HG02938 (cell line): ENCODE measurements at regions not wholly inside any gene's neighbourhood (a gene's known extent, or its start where the extent isn't known, plus 50 kb on each side); places are given as distances from the start of the nearest gene placed in this dataset.

Source experiments
- ATAC-seq: cut with Tn5 transposase; IDR thresholded peaks from one replicate; pipeline ENCODE4 v1.9.1; 2021; ENCODE audit warnings: mild to moderate bottlenecking, moderate library complexity; ENCODE audit not compliant: unreplicated experiment

DNA sequence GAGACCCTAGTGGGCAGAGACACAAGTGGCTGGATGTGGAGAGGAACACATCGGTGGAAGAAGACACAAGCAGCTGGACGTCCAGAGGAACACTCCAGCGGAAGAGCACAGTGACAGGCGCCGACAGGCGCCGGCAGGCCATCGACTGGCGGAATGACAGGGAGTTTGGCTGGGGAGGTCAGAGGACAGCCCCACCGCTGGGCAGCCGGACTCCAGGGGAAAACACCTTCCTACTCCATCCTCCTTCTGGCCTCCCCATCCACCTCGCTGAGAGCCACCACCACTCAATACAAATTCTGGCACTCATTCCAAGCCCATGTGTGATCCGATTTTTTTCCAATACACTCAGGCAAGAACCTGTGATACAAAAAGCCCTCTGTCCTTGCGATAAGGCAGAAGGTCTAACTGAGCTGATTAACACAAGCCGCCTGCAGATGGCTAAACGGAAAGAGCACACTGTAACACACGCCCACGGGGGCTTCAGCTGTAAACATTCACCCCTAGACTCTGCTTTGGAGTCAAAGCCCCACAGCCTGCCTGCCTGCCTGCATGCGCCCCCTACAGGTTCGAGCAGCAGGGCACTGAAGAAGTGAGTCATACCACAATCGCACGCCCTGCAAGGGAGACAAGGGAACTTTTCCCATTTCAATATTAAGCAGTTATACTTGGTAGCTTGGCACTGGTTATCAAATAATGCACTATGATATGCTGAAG lies 50.2 kb upstream of the LRP1B start:
- no peak for ATAC-seq
